Nephron progenitor cell (in vitro differentiated cells): ENCODE measurements at regions not wholly inside any gene's neighbourhood (a gene's known extent, or its start where the extent isn't known, plus 50 kb on each side); places are given as distances from the start of the nearest gene placed in this dataset.

Experiments
- DNase-seq: peaks from one replicate; pipeline ENCODE4 v3.0.0; 2021
- H3K27ac Mint-ChIP-seq: 2 replicates; pipeline ENCODE4 v1.8.0; 2021; ENCODE audit warnings: mild to moderate bottlenecking, moderate library complexity, mixed read lengths
- H3K27me3 Mint-ChIP-seq: 2 replicates; pipeline ENCODE4 v1.8.0; 2021; ENCODE audit warnings: mild to moderate bottlenecking, low read depth, mixed read lengths; ENCODE audit not compliant: poor library complexity
- H3K36me3 Mint-ChIP-seq: 2 replicates; pipeline ENCODE4 v1.8.0; 2021; ENCODE audit warnings: low read depth, mixed read lengths
- H3K4me1 Mint-ChIP-seq: 2 replicates; pipeline ENCODE4 v1.8.0; 2021; ENCODE audit warnings: mixed read lengths
- H3K4me3 Mint-ChIP-seq: 2 replicates; pipeline ENCODE4 v1.8.0; 2021; ENCODE audit warnings: mild to moderate bottlenecking, moderate library complexity, mixed read lengths
- H3K9me3 Mint-ChIP-seq: 2 replicates; pipeline ENCODE4 v1.8.0; 2021; ENCODE audit warnings: mild to moderate bottlenecking, moderate library complexity, mixed read lengths
- TF ChIP-seq, protein P1 (sequence below): fragments of 200-600 bp; sonication (generic); IDR thresholded peaks from 2 replicates; pipeline ENCODE4 v1.5.0; 2021; ENCODE audit warnings: antibody characterized with exemption

DNA sequence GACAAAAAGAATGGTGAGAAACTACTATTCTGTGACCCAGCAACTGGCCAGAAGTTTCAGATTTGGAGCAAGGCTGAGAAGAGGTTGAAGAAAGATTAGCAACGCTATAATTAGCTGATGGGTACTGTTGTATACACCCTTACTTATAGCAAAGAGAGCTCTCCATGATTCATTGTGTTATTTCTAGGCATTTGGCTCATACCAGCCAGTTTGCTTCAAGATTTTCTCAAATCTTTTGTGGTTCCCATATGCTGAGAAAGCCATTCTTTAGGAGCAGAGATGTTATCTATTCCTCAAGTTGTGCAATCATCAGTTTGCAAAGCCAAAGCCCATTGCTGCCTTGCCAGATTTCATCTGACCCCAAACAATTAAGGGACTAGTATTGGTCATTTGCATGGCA, 179.4 kb downstream of the ETS1 start:
- H3K27me3 Mint-ChIP-seq, result peaks cover 3% of the 10 kb centered on the region
- H3K27ac Mint-ChIP-seq, result no peak overlapping the region
- peaks cover 9% of the 10 kb centered on the region for H3K9me3 Mint-ChIP-seq
- DNase-seq, result no peak
- no peak overlapping the region for H3K4me3 Mint-ChIP-seq
- TF ChIP-seq, protein P1, sequence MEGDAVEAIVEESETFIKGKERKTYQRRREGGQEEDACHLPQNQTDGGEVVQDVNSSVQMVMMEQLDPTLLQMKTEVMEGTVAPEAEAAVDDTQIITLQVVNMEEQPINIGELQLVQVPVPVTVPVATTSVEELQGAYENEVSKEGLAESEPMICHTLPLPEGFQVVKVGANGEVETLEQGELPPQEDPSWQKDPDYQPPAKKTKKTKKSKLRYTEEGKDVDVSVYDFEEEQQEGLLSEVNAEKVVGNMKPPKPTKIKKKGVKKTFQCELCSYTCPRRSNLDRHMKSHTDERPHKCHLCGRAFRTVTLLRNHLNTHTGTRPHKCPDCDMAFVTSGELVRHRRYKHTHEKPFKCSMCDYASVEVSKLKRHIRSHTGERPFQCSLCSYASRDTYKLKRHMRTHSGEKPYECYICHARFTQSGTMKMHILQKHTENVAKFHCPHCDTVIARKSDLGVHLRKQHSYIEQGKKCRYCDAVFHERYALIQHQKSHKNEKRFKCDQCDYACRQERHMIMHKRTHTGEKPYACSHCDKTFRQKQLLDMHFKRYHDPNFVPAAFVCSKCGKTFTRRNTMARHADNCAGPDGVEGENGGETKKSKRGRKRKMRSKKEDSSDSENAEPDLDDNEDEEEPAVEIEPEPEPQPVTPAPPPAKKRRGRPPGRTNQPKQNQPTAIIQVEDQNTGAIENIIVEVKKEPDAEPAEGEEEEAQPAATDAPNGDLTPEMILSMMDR, result no peak
- H3K4me1 Mint-ChIP-seq, result peaks cover 40% of the 10 kb centered on the region
- H3K36me3 Mint-ChIP-seq, result peaks cover 8% of the 10 kb centered on the region

DNA sequence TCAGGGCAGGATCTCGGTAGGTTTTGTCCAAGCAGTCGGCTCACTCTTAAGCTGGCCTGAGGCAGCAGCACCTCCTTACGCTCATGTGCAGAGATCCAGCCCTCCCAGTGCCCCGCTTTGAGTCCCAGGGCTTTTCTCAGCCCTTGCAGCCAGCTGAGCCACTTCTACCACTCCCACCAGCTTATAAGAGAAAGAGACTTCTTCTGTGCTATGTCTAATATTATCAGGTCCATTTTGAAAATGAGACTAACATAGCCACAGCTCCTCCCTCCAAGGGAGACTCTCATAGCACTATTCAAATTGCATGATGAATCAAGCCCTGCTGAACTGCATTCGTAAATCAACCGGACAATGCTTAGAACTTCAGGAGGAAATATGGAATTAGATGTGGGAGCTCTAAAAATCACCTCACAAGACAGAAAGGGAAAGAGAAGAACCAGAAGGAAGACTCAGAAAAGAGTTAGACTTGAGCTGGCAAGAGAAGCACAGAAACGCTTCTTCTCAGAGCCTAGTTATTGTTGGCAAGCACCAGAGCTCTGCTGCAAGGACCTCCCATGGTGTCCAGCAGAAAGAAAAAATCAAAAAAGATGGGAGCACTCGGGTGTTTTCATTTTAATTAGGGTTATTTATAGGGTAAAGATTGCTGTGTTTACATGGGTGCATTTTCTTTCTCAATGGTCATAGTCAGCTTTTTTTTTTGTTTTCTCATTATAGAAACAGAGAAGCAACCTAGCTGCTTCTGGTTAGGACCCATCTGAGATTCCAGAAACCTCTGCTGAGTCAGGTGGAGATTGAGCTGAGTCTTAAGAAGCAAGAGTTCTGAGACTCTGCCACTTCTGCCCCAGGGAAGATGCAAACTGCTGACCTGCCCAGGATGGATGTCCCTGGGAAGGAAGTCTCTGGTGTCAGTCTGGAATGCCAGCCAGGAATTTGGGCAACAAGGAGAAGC, 181.4 kb downstream of the ETS1 start:
- H3K36me3 Mint-ChIP-seq, result no peaks in the 10 kb centered on the region
- peak overlapping the region; percentile 35 for H3K27ac Mint-ChIP-seq
- H3K9me3 Mint-ChIP-seq, result no peaks in the 10 kb centered on the region
- no peaks in the 10 kb centered on the region for H3K27me3 Mint-ChIP-seq
- DNase-seq, result no peak
- no peak overlapping the region for H3K4me3 Mint-ChIP-seq
- H3K4me1 Mint-ChIP-seq, result peaks cover 39% of the 10 kb centered on the region
- TF ChIP-seq, protein P1, result no peak

DNA sequence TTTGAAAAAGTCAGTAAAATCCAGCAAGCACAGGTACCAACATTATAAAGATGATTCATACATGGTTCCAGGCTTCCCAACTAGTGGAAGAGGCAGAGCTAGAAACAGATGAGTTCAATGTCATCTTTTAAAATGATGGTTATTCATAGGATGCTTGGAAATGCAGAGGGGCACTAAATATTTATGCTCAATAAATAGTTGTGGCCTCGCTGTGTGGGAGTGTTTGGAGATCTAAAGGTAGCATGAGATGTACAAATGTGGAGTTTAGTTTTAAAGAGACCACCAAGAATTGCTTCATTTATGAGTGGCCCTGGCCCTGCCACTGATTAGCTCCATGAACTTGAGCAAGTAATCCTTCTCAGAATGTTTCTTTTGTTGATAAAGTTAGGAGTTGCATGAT, 182.2 kb downstream of the ETS1 start:
- Mint-ChIP-seq H3K9me3 (no peaks in the 10 kb centered on the region), H3K36me3 (no peaks in the 10 kb centered on the region), H3K4me3 (no peak overlapping the region), H3K4me1 (peaks cover 46% of the 10 kb centered on the region), H3K27ac (no peak overlapping the region), H3K27me3 (no peaks in the 10 kb centered on the region)
- TF ChIP-seq, protein P1, result no peak
- DNase-seq, result no peak

DNA sequence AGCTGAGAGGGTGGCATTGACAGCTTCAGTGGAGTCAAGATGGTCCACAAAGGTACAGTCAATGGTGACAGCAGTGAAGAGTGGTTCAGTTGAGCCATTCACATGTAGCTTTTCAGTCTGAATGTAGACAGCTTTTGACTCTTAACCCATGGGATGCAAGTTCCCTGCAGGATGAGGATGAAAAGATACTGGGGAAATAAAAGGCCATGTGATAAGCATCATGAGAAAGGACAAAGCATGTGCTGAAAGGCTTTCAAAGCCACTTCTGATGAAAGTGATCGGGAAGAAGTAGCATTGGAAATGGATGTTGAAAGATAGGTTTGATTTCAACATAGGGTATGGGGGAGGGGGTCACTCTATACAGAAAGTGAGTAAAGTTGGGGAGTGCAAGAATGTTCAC, 182.9 kb downstream of the ETS1 start:
- TF ChIP-seq, protein P1, result no peak
- Mint-ChIP-seq H3K4me3 (no peak overlapping the region), H3K36me3 (no peaks in the 10 kb centered on the region), H3K4me1 (peaks cover 52% of the 10 kb centered on the region), H3K9me3 (no peaks in the 10 kb centered on the region), H3K27ac (no peak overlapping the region), H3K27me3 (no peaks in the 10 kb centered on the region)
- no peak for DNase-seq

DNA sequence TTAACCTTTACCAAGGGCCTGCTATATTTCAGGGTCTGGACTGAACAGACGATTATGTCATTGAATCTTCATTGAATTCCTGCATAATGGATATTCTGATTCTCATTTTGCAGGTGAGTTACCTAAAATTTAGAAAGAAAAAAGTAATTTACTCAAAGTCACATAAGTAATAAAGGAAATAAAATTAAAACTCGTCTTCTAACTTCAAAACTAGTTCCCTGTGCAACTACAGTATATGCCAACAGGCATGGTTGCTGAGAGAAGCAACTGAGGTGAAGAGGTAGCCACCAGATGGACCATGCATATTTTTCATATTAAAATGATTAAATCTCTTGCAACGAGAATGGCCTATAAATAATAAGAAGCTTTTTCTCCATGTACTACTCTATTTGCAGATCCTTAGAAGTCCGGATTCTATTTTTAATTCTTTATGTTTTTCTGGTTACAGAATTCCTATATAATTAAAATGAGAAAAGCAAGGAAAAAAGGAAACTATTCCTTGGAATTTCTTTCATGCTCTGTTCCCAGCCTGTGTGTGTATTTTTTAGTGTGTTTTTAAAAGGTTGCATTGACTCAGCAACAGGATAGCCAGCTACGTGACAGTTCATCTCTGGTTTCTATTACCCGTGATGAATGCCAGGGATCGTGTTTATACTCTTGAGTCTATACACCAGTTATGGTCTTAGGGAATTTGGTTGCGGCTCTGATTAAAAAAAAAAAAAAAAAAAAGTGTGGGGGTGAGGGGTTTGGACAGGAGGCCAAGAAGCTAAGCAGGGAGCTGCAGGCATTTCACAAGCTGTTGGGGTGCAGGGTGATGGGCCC, 186.8 kb downstream of the ETS1 start:
- H3K9me3 Mint-ChIP-seq, result no peaks in the 10 kb centered on the region
- H3K27me3 Mint-ChIP-seq, result no peaks in the 10 kb centered on the region
- TF ChIP-seq, protein P1, result no peak
- no peak for DNase-seq
- peaks cover 54% of the 10 kb centered on the region for H3K4me1 Mint-ChIP-seq
- H3K27ac Mint-ChIP-seq, result peak overlapping the region; percentile 49
- no peaks in the 10 kb centered on the region for H3K36me3 Mint-ChIP-seq
- H3K4me3 Mint-ChIP-seq, result no peak overlapping the region
